HL-60 (cell line): ENCODE measurements at regions not wholly inside any gene's neighbourhood (a gene's known extent, or its start where the extent isn't known, plus 50 kb on each side); places are given as distances from the start of the nearest gene placed in this dataset.

ENCODE experiments used
- DNase-seq, 2 experiments: peaks; one replicate each; pipeline ENCODE4 v3.0.0-alpha.2; 2010 to 2020; ENCODE audit warnings: low read depth in 1 of 2, low spot score in 1 of 2
- H3K27ac ChIP-seq: fragments of 250-450 bp; sonication (Bioruptor Pico); replicated peaks from 2 replicates; pipeline ENCODE4 v1.5.1; 2020; ENCODE audit warnings: mild to moderate bottlenecking, moderate library complexity
- H3K27me3 ChIP-seq: fragments of 250-450 bp; sonication (Bioruptor Pico); 2 replicates; pipeline ENCODE4 v1.5.1; 2021; ENCODE audit warnings: mild to moderate bottlenecking, moderate library complexity; ENCODE audit not compliant: insufficient read depth, poor library complexity, severe bottlenecking
- H3K4me3 ChIP-seq: replicated peaks from 2 replicates; pipeline ENCODE4 v1.5.1; 2011; ENCODE audit warnings: mild to moderate bottlenecking, control low read depth, low read length; ENCODE audit not compliant: insufficient read depth
- CTCF ChIP-seq: IDR thresholded peaks from one replicate; pipeline ENCODE4 v1.5.1; 2011; ENCODE audit warnings: low read length, control low read depth, inconsistent platforms; ENCODE audit not compliant: insufficient read depth
- GABPA ChIP-seq: IDR thresholded peaks from 2 replicates; pipeline ENCODE4 v1.6.1; 2012; ENCODE audit warnings: low read depth
- POLR2AphosphoS5 ChIP-seq: IDR thresholded peaks from 2 replicates; pipeline ENCODE4 v1.6.1; 2012; ENCODE audit warnings: low read depth
- REST ChIP-seq: IDR thresholded peaks from 2 replicates; pipeline ENCODE4 v1.6.1; 2012; ENCODE audit warnings: low read depth; ENCODE audit not compliant: insufficient replicate concordance
- SPI1 ChIP-seq: IDR thresholded peaks from 2 replicates; pipeline ENCODE4 v1.6.1; 2012; ENCODE audit warnings: low read depth, mild to moderate bottlenecking, borderline replicate concordance

GRCh38 chr10:129120441-129120840 lies 346.6 kb upstream of the MGMT start:
- Histone ChIP-seq H3K27me3 (no peaks in the 10 kb centered on the region), H3K4me3 (no peak overlapping the region), H3K27ac (no peak overlapping the region)
- no peak for DNase-seq
- no peak for TF ChIP-seq CTCF
- no peak for TF ChIP-seq SPI1
- no peak for TF ChIP-seq GABPA
- TF ChIP-seq REST = no peak
- TF ChIP-seq POLR2AphosphoS5 = no peak

GRCh38 chr10:129122846-129123245 lies 344.2 kb upstream of the MGMT start:
- no peak overlapping the region for H3K27ac ChIP-seq
- no peak for TF ChIP-seq REST
- no peak for TF ChIP-seq POLR2AphosphoS5
- no peak for TF ChIP-seq SPI1
- TF ChIP-seq GABPA = no peak
- TF ChIP-seq CTCF = no peak

GRCh38 chr10:129123428-129123827 lies 343.6 kb upstream of the MGMT start:
- DNase-seq = no peak
- Histone ChIP-seq H3K27ac (no peak overlapping the region), H3K27me3 (no peaks in the 10 kb centered on the region), H3K4me3 (no peak overlapping the region)
- TF ChIP-seq CTCF (no peak), GABPA (no peak), SPI1 (no peak), POLR2AphosphoS5 (no peak), REST (no peak)

More at GRCh38 chr10:129122846-129123245, 344.2 kb upstream of the MGMT start:
- Histone ChIP-seq H3K27me3 (no peaks in the 10 kb centered on the region), H3K4me3 (no peak overlapping the region)
- no peak for DNase-seq
